Keratinocyte (primary cell): ENCODE measurements at regions not wholly inside any gene's neighbourhood (a gene's known extent, or its start where the extent isn't known, plus 50 kb on each side); places are given as distances from the start of the nearest gene placed in this dataset.

Experiments used
- DNase-seq: peaks from one replicate; pipeline ENCODE4 v3.0.0-alpha.2; 2011; ENCODE audit warnings: low read depth, missing footprints, low spot score
- FAIRE-seq: peaks from 2 replicates; lab custom pipeline; 2011; peaks lifted over from hg19 to GRCh38; lab: Jason Lieb, UNC
- H2AFZ ChIP-seq: 2 replicates; pipeline ENCODE4 v1.6.0; 2012; ENCODE audit warnings: low read length, control low read depth, inconsistent platforms; ENCODE audit not compliant: control insufficient read depth
- H3K27ac ChIP-seq: 2 replicates; pipeline ENCODE4 v1.5.1; 2011; ENCODE audit warnings: low read length; ENCODE audit not compliant: control insufficient read depth, insufficient read depth
- H3K27me3 ChIP-seq: 3 replicates; pipeline ENCODE4 v1.6.0; 2011; ENCODE audit warnings: low read length; ENCODE audit not compliant: control insufficient read depth, insufficient read depth; ENCODE audit errors: extremely low read depth
- H3K36me3 ChIP-seq, 2 experiments: 2 replicates in 1 of 2; 3 replicates in 1 of 2; pipeline ENCODE4 v1.5.1; 2011; ENCODE audit warnings: low read length in 2 of 2, mild to moderate bottlenecking in 1 of 2; ENCODE audit not compliant: control insufficient read depth in 2 of 2, insufficient read depth in 2 of 2; ENCODE audit errors: extremely low read depth in 1 of 2
- H3K4me1 ChIP-seq: 3 replicates; pipeline ENCODE4 v1.5.1; 2011; ENCODE audit warnings: low read length; ENCODE audit not compliant: control insufficient read depth, insufficient read depth; ENCODE audit errors: extremely low read depth
- H3K4me2 ChIP-seq: 3 replicates; pipeline ENCODE4 v1.6.0; 2011; ENCODE audit warnings: low read depth, low read length; ENCODE audit not compliant: control insufficient read depth, insufficient read depth; ENCODE audit errors: extremely low read depth
- H3K4me3 ChIP-seq, 3 experiments: fragments of 200-600 bp in 1 of 3; sonication (generic) in 1 of 3; 2 replicates in 2 of 3; 3 replicates in 1 of 3; pipeline ENCODE4 v1.5.1; 2011 to 2016; ENCODE audit warnings: low read length in 3 of 3, mild to moderate bottlenecking in 3 of 3, control low read depth in 2 of 3, inconsistent platforms in 1 of 3, low read depth in 1 of 3, mixed read lengths in 1 of 3, mixed run types in 1 of 3, moderate library complexity in 1 of 3; ENCODE audit not compliant: control insufficient read depth in 2 of 3, insufficient read depth in 2 of 3; ENCODE audit errors: extremely low read depth in 1 of 3
- H3K79me2 ChIP-seq: 2 replicates; pipeline ENCODE4 v1.6.0; 2012; ENCODE audit warnings: low read length; ENCODE audit not compliant: control insufficient read depth, insufficient read depth
- H3K9ac ChIP-seq: 3 replicates; pipeline ENCODE4 v1.6.0; 2011; ENCODE audit warnings: low read length; ENCODE audit not compliant: control insufficient read depth, insufficient read depth; ENCODE audit errors: extremely low read depth
- H3K9me1 ChIP-seq: 3 replicates; pipeline ENCODE4 v1.6.0; 2011; ENCODE audit warnings: low read length; ENCODE audit not compliant: control insufficient read depth, insufficient read depth; ENCODE audit errors: extremely low read depth
- H3K9me3 ChIP-seq: 2 replicates; pipeline ENCODE4 v1.5.1; 2012; ENCODE audit warnings: low read depth, low read length; ENCODE audit not compliant: control insufficient read depth
- H4K20me1 ChIP-seq: 3 replicates; pipeline ENCODE4 v1.6.0; 2011; ENCODE audit warnings: low read length; ENCODE audit not compliant: control insufficient read depth, insufficient read depth; ENCODE audit errors: extremely low read depth
- EZH2 ChIP-seq: IDR thresholded peaks from one replicate; pipeline ENCODE4 v1.6.1; 2012; ENCODE audit warnings: inconsistent platforms, mild to moderate bottlenecking, low read length, moderate library complexity
- dilution Hi-C: fragments of 300-500 bp; cut with MboI; formaldehyde crosslinking; loops from one replicate; pipeline ENCODE4 v1.7.0; 2020; ENCODE audit warnings: low sequenced_read_pairs; ENCODE audit not compliant: extremely low pct_ligation_motif_present
- TF ChIP-seq, protein P1 (sequence below), 3 experiments: IDR thresholded peaks in 1 of 3; conservative IDR thresholded peaks in 1 of 3; optimal IDR thresholded peaks in 1 of 3; 2 replicates in 2 of 3; 3 replicates in 1 of 3; pipeline versions ENCODE3 to v1.5.1; 2011; ENCODE audit warnings: low read length in 3 of 3, mild to moderate bottlenecking in 3 of 3, moderate library complexity in 2 of 3, control low read depth in 1 of 3, inconsistent platforms in 1 of 3; ENCODE audit not compliant: insufficient read depth in 2 of 3; ENCODE audit errors: extremely low read depth in 1 of 3

DNA sequence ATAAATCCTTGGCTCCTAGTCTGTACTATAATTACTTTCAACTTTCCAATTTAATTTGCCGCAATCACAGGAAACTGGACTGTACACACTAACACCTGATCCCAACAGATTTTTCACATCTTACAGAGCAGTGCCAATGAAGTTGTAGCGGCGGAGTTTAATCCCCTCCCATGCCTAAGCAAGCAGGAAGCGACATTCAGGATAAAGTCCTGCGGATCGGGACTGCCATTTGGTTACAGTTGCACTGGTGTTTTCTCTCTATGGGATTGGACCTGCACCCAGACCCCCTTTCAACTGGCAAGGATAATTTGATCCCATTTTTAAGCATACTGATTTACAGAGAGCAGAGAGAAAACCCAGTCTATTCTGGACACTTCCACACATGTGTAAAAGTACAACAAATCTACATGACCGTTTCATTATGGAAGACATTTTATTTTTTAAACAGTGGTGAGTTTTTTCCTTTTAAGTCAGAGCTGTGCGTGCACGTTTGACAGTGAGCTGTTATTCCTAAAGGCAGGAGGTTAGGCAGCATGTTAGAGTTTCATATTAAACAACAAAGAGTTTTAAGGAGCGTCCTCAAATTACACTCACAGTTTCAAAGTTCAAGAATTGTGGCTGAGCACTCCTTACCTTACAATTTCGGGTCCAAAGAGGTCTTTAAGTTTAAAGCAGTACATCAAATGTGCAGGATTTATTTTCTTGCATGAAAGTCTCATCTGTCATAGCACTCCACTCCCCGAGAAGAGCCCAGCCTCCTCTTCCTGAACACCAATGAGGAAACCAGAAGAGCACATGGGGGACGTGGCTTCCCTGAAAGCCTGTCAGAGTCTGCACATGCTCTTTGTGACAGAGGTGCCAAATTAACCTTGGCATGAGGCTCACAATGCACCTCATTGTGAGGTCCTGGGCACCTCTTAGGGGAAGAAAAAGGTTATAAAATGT lies 141.6 kb upstream of the RFC3 start:
- no peaks in the 10 kb centered on the region for H3K79me2 ChIP-seq
- H3K27ac ChIP-seq: no peak overlapping the region
- TF ChIP-seq, protein P1, sequence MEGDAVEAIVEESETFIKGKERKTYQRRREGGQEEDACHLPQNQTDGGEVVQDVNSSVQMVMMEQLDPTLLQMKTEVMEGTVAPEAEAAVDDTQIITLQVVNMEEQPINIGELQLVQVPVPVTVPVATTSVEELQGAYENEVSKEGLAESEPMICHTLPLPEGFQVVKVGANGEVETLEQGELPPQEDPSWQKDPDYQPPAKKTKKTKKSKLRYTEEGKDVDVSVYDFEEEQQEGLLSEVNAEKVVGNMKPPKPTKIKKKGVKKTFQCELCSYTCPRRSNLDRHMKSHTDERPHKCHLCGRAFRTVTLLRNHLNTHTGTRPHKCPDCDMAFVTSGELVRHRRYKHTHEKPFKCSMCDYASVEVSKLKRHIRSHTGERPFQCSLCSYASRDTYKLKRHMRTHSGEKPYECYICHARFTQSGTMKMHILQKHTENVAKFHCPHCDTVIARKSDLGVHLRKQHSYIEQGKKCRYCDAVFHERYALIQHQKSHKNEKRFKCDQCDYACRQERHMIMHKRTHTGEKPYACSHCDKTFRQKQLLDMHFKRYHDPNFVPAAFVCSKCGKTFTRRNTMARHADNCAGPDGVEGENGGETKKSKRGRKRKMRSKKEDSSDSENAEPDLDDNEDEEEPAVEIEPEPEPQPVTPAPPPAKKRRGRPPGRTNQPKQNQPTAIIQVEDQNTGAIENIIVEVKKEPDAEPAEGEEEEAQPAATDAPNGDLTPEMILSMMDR (optimal IDR thresholded peaks at IDR 0.05 in 1 of 3, IDR thresholded peaks at IDR 0.05 in 1 of 3, conservative IDR thresholded peaks at IDR 0.05 in 1 of 3; ENCODE audit: extremely low read depth in 1 of 3, insufficient read depth in 2 of 3, low read length in 3 of 3): no peak
- no peak for TF ChIP-seq EZH2
- H3K9me3 ChIP-seq: no peaks in the 10 kb centered on the region
- dilution Hi-C loops: no loop called here
- DNase-seq: no peak
- H3K4me1 ChIP-seq: peaks cover 11% of the 10 kb centered on the region
- H3K4me3 ChIP-seq: peak overlapping the region; percentile 37 to 72 (median 63)
- H3K9me1 ChIP-seq: no peaks in the 10 kb centered on the region
- H3K4me2 ChIP-seq: peak overlapping the region; percentile 99
- no peaks in the 10 kb centered on the region for H3K36me3 ChIP-seq
- FAIRE-seq: peak; percentile 90
- H3K9ac ChIP-seq: peak overlapping the region; percentile 22
- peak overlapping the region; percentile 76 for H2AFZ ChIP-seq
- H4K20me1 ChIP-seq: no peaks in the 10 kb centered on the region
- no peaks in the 10 kb centered on the region for H3K27me3 ChIP-seq

DNA sequence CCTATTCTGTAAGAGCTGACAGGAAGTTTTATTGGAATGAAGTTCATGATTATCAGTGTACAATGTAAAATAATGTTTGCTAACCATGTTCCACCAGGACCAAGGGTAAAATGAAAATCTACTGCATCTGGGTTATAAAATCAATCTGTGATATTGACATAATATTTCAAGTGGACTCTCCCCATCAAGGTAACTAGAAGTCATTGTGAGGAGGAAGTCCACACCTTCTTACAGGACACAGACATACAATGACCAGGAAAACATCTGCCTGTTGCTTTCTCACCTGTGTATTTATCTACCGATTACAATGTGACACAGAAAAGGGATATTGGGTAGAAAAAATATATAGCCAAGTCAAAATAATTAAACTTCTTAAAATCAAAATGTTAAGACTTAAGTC lies 140.7 kb upstream of the RFC3 start:
- Histone ChIP-seq H3K27me3 (no peaks in the 10 kb centered on the region), H4K20me1 (no peaks in the 10 kb centered on the region), H3K4me3 (no peak overlapping the region), H3K9me3 (no peaks in the 10 kb centered on the region), H3K27ac (no peak overlapping the region), H2AFZ (no peak overlapping the region), H3K9me1 (no peaks in the 10 kb centered on the region), H3K79me2 (no peaks in the 10 kb centered on the region), H3K9ac (no peak overlapping the region), H3K4me1 (peaks cover 11% of the 10 kb centered on the region), H3K4me2 (no peak overlapping the region), H3K36me3 (no peaks in the 10 kb centered on the region)
- dilution Hi-C loops: no loop called here
- TF ChIP-seq, protein P1 (optimal IDR thresholded peaks at IDR 0.05 in 1 of 3, IDR thresholded peaks at IDR 0.05 in 1 of 3, conservative IDR thresholded peaks at IDR 0.05 in 1 of 3; ENCODE audit: extremely low read depth in 1 of 3, insufficient read depth in 2 of 3, low read length in 3 of 3): no peak
- no peak for TF ChIP-seq EZH2
- DNase-seq (no peak), FAIRE-seq (no peak)
